ENCODE measurements at regions not wholly inside any gene's neighbourhood (a gene's known extent, or its start where the extent isn't known, plus 50 kb on each side); places are given as distances from the start of the nearest gene placed in this dataset.
"Not testable (repeated sequence)": the region's sequence is repeated elsewhere in the genome, so short reads cannot be mapped to it uniquely, and the experiment has no call there.

DNA sequence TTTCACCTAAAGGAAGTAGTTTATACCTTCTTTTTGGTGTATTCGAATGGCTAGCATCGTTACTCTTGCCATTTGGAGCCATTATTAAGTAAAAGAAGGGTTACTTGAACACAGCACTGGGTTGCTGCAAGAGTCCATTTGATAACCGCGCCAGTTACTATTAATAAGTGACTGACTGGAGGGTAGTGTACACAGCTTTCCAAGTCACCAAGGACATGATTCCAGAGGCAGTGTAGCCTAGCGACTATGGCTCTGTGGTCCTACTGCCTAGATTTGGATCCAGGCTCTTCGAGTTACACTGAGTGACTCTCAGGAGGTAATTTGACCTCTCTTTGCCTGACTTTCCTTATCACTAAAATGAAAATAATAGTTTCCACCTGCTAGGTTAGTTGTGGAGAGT is 206.8 kb downstream of the MEIS1 start:
- H3K4me3 ChIP-seq (ENCODE audit: low read length): no peak overlapping the region

DNA sequence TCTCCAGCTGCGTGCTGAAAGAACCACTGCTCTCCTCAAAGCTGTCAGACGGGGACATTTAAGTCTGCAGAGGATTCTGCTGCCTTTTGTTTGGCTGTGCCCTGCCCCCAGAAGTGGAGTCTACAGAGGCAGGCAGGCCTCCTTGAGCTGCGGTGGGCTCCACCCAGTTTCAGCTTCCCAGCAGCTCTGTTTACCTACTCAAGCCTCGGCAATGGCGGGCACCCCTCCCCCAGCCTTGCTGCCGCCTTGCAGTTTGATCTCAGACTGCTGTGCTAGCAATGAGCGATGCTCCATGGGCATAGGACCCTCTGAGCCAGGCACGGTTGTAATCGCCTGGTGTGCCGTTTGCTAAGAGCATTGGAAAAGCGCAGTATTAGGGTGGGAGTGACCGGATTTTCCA is 213.2 kb downstream of the MEIS1 start:
- not testable (repeated sequence) for H3K79me2 ChIP-seq (replicated peaks; ENCODE audit: insufficient read depth, low read length); H3K4me2 ChIP-seq (ENCODE audit: low read length); H4K20me1 ChIP-seq (ENCODE audit: insufficient read depth); H2AFZ ChIP-seq (ENCODE audit: low read depth, low read length); H3K36me3 ChIP-seq (ENCODE audit: insufficient read depth, low read length); H3K4me3 ChIP-seq (ENCODE audit: low read length); H3K9me3 ChIP-seq (ENCODE audit: low read length); H3K9ac ChIP-seq (ENCODE audit: low read length); H3K27ac ChIP-seq (ENCODE audit: low read length); H3F3A ChIP-seq (ENCODE audit: insufficient read depth, low read length, poor library complexity, severe bottlenecking); H3K27me3 ChIP-seq (ENCODE audit: insufficient read depth, low read depth, low read length); H3K9me2 ChIP-seq (ENCODE audit: insufficient read depth, low read length)

More for the DNA sequence above, 206.8 kb downstream of the MEIS1 start:
- Histone ChIP-seq H3K36me3 (ENCODE audit: insufficient read depth, low read length) (no peaks in the 10 kb centered on the region), H3K9me3 (ENCODE audit: low read length) (no peaks in the 10 kb centered on the region), H3K4me2 (ENCODE audit: low read length) (no peak overlapping the region), H3K27ac (ENCODE audit: low read length) (no peak overlapping the region), H3K9ac (ENCODE audit: low read length) (no peak overlapping the region), H3K79me2 (replicated peaks; ENCODE audit: insufficient read depth, low read length) (no peaks in the 10 kb centered on the region), H3K9me2 (ENCODE audit: insufficient read depth, low read length) (no peaks in the 10 kb centered on the region), H3K27me3 (ENCODE audit: insufficient read depth, low read depth, low read length) (no peaks in the 10 kb centered on the region), H4K20me1 (ENCODE audit: insufficient read depth) (no peaks in the 10 kb centered on the region), H3F3A (ENCODE audit: insufficient read depth, low read length, poor library complexity, severe bottlenecking) (no peaks in the 10 kb centered on the region), H2AFZ (ENCODE audit: low read depth, low read length) (no peak overlapping the region)
- no peak for TF ChIP-seq TAF1 (IDR thresholded peaks at IDR 0.05; ENCODE audit: low read depth)
- TF ChIP-seq POLR2AphosphoS5 (IDR thresholded peaks at IDR 0.05): no peak
- TF ChIP-seq EZH2 (IDR thresholded peaks at IDR 0.05; ENCODE audit: borderline replicate concordance, insufficient read depth, low read length, poor library complexity, severe bottlenecking): no peak
- TF ChIP-seq SMC3 (conservative IDR thresholded peaks at IDR 0.05; ENCODE audit: poor library complexity): no peak

DNA sequence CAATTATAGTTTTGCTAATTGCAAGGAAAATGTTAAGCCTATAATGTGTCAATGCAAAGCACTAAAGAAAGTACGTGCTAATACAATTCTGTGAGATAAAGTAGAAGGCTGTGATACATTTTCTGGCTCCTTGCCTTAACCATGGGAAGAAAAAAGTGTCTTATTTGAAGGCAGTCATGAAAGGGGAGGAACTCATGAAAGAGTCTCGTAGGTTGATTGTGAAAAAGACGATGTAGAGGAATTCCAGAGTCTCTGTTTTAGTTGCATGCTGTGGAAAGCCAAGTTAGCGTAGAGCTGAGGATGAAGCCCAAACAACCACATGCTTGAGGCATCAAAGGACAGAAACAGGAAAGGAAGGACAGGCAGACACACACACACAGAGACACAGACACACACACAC is 214.1 kb downstream of the MEIS1 start:
- no peak overlapping the region for H3K4me2 ChIP-seq (ENCODE audit: low read length)
- no peak overlapping the region for H3K4me3 ChIP-seq (ENCODE audit: low read length)
- H2AFZ ChIP-seq (ENCODE audit: low read depth, low read length): no peak overlapping the region
- no peaks in the 10 kb centered on the region for H3F3A ChIP-seq (ENCODE audit: insufficient read depth, low read length, poor library complexity, severe bottlenecking)
- H3K79me2 ChIP-seq (replicated peaks; ENCODE audit: insufficient read depth, low read length): no peaks in the 10 kb centered on the region
- no peak overlapping the region for H3K27ac ChIP-seq (ENCODE audit: low read length)
- no peaks in the 10 kb centered on the region for H3K9me3 ChIP-seq (ENCODE audit: low read length)
- no peaks in the 10 kb centered on the region for H3K27me3 ChIP-seq (ENCODE audit: insufficient read depth, low read depth, low read length)
- H3K9ac ChIP-seq (ENCODE audit: low read length): no peak overlapping the region
- TF ChIP-seq, protein P1, sequence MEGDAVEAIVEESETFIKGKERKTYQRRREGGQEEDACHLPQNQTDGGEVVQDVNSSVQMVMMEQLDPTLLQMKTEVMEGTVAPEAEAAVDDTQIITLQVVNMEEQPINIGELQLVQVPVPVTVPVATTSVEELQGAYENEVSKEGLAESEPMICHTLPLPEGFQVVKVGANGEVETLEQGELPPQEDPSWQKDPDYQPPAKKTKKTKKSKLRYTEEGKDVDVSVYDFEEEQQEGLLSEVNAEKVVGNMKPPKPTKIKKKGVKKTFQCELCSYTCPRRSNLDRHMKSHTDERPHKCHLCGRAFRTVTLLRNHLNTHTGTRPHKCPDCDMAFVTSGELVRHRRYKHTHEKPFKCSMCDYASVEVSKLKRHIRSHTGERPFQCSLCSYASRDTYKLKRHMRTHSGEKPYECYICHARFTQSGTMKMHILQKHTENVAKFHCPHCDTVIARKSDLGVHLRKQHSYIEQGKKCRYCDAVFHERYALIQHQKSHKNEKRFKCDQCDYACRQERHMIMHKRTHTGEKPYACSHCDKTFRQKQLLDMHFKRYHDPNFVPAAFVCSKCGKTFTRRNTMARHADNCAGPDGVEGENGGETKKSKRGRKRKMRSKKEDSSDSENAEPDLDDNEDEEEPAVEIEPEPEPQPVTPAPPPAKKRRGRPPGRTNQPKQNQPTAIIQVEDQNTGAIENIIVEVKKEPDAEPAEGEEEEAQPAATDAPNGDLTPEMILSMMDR (IDR thresholded peaks at IDR 0.05; ENCODE audit: poor library complexity, severe bottlenecking): no peak
- no peak for TF ChIP-seq TAF1 (IDR thresholded peaks at IDR 0.05; ENCODE audit: low read depth)
- no peak for TF ChIP-seq RAD21 (conservative IDR thresholded peaks at IDR 0.05)
- TF ChIP-seq SMC3 (conservative IDR thresholded peaks at IDR 0.05; ENCODE audit: poor library complexity): no peak
- no peak for TF ChIP-seq EP300 (conservative IDR thresholded peaks at IDR 0.05; ENCODE audit: poor library complexity, severe bottlenecking)
- TF ChIP-seq EZH2 (IDR thresholded peaks at IDR 0.05; ENCODE audit: borderline replicate concordance, insufficient read depth, low read length, poor library complexity, severe bottlenecking): no peak
- no peak for TF ChIP-seq POLR2AphosphoS5 (IDR thresholded peaks at IDR 0.05)
- TF ChIP-seq, protein P2, sequence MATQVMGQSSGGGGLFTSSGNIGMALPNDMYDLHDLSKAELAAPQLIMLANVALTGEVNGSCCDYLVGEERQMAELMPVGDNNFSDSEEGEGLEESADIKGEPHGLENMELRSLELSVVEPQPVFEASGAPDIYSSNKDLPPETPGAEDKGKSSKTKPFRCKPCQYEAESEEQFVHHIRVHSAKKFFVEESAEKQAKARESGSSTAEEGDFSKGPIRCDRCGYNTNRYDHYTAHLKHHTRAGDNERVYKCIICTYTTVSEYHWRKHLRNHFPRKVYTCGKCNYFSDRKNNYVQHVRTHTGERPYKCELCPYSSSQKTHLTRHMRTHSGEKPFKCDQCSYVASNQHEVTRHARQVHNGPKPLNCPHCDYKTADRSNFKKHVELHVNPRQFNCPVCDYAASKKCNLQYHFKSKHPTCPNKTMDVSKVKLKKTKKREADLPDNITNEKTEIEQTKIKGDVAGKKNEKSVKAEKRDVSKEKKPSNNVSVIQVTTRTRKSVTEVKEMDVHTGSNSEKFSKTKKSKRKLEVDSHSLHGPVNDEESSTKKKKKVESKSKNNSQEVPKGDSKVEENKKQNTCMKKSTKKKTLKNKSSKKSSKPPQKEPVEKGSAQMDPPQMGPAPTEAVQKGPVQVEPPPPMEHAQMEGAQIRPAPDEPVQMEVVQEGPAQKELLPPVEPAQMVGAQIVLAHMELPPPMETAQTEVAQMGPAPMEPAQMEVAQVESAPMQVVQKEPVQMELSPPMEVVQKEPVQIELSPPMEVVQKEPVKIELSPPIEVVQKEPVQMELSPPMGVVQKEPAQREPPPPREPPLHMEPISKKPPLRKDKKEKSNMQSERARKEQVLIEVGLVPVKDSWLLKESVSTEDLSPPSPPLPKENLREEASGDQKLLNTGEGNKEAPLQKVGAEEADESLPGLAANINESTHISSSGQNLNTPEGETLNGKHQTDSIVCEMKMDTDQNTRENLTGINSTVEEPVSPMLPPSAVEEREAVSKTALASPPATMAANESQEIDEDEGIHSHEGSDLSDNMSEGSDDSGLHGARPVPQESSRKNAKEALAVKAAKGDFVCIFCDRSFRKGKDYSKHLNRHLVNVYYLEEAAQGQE (IDR thresholded peaks at IDR 0.05; ENCODE audit: borderline replicate concordance): no peak
- TF ChIP-seq MXI1 (conservative IDR thresholded peaks at IDR 0.05; ENCODE audit: poor library complexity, severe bottlenecking): no peak
- no peaks in the 10 kb centered on the region for H3K9me2 ChIP-seq (ENCODE audit: insufficient read depth, low read length)
- H4K20me1 ChIP-seq (ENCODE audit: insufficient read depth): no peaks in the 10 kb centered on the region
- no peaks in the 10 kb centered on the region for H3K36me3 ChIP-seq (ENCODE audit: insufficient read depth, low read length)
